B cell (primary cell): ENCODE measurements at regions not wholly inside any gene's neighbourhood (a gene's known extent, or its start where the extent isn't known, plus 50 kb on each side); places are given as distances from the start of the nearest gene placed in this dataset.

Experiments
- EZH2 ChIP-seq: IDR thresholded peaks from 2 replicates; pipeline ENCODE4 v1.6.1; 2012; ENCODE audit warnings: borderline replicate concordance, low read depth, mild to moderate bottlenecking, moderate library complexity, low read length; ENCODE audit not compliant: insufficient read depth, poor library complexity, severe bottlenecking
- TF ChIP-seq, protein P1 (sequence below): fragments of 200-600 bp; IDR thresholded peaks from one replicate; pipeline ENCODE4 v1.8.0; 2022; ENCODE audit warnings: antibody characterized with exemption, mild to moderate bottlenecking

DNA sequence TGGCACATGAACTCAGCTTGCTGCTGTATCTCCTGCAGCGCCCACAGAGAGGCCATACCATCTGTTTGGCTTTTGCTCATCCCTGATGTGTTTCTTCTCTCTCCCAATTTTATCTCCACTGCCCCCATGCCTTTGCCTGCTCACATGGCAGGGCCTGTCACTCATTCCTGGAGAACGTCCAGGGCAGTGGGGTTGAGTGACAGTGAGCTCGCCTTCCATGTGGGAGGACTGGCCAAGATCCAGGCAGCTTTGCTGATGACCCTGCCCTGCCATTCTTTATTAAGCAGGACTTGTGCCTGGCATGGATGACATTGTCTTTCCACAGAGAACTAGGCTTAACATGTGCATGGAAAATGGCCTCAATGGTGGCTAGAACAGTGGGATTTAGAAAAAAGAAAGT lies 230.5 kb upstream of the THSD7B start:
- TF ChIP-seq, protein P1, sequence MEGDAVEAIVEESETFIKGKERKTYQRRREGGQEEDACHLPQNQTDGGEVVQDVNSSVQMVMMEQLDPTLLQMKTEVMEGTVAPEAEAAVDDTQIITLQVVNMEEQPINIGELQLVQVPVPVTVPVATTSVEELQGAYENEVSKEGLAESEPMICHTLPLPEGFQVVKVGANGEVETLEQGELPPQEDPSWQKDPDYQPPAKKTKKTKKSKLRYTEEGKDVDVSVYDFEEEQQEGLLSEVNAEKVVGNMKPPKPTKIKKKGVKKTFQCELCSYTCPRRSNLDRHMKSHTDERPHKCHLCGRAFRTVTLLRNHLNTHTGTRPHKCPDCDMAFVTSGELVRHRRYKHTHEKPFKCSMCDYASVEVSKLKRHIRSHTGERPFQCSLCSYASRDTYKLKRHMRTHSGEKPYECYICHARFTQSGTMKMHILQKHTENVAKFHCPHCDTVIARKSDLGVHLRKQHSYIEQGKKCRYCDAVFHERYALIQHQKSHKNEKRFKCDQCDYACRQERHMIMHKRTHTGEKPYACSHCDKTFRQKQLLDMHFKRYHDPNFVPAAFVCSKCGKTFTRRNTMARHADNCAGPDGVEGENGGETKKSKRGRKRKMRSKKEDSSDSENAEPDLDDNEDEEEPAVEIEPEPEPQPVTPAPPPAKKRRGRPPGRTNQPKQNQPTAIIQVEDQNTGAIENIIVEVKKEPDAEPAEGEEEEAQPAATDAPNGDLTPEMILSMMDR: no peak
- TF ChIP-seq EZH2: no peak
